ENCODE measurements at regions not wholly inside any gene's neighbourhood (a gene's known extent, or its start where the extent isn't known, plus 50 kb on each side); places are given as distances from the start of the nearest gene placed in this dataset.

DNA sequence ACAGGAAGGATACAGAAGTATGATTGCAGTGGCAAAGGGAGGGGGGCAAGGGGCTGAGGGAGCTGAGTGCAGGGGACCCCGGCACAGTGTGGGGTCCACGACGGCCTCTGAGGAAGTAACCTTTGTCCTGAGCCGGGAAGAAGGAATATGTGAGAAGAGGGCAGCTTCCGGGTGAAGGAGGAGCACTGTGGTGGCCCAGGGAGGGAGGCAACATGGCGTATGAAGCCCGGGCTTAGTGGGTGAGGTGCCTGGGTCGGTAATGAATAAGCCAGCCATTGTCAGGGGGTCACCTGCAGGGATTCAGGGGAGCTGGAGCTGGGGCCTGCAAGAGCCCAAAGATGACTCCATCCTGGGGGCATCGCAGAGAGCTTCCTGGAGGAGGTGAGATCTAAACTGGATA is 200.4 kb downstream of the FOXD2 start:
- TF ChIP-seq, protein P1, sequence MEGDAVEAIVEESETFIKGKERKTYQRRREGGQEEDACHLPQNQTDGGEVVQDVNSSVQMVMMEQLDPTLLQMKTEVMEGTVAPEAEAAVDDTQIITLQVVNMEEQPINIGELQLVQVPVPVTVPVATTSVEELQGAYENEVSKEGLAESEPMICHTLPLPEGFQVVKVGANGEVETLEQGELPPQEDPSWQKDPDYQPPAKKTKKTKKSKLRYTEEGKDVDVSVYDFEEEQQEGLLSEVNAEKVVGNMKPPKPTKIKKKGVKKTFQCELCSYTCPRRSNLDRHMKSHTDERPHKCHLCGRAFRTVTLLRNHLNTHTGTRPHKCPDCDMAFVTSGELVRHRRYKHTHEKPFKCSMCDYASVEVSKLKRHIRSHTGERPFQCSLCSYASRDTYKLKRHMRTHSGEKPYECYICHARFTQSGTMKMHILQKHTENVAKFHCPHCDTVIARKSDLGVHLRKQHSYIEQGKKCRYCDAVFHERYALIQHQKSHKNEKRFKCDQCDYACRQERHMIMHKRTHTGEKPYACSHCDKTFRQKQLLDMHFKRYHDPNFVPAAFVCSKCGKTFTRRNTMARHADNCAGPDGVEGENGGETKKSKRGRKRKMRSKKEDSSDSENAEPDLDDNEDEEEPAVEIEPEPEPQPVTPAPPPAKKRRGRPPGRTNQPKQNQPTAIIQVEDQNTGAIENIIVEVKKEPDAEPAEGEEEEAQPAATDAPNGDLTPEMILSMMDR (conservative IDR thresholded peaks at IDR 0.05) = no peak
- TF ChIP-seq EZH2 (IDR thresholded peaks at IDR 0.05; ENCODE audit: low read depth) = no peak
